ENCODE measurements at regions not wholly inside any gene's neighbourhood (a gene's known extent, or its start where the extent isn't known, plus 50 kb on each side); places are given as distances from the start of the nearest gene placed in this dataset.
"Not testable (repeated sequence)": the region's sequence is repeated elsewhere in the genome, so short reads cannot be mapped to it uniquely, and the experiment has no call there.

GRCh38 chr6:106728296-106728870, 99.0 kb downstream of the QRSL1 start:
- no peak for DNase-seq (ENCODE audit: extremely low read depth, low read depth, low spot score)

GRCh38 chr6:106727480-106728149, 98.2 kb downstream of the QRSL1 start:
- DNase-seq (ENCODE audit: extremely low read depth, low read depth, low spot score) = no peak

- no peak for DNase-seq (ENCODE audit: extremely low read depth, low read depth, low spot score)
Observed at GRCh38 chr6:106724848-106725247, 95.5 kb downstream of the QRSL1 start.

- no peak for DNase-seq (ENCODE audit: extremely low read depth, low read depth, low spot score)
Observed at GRCh38 chr6:106724337-106724736, 95.0 kb downstream of the QRSL1 start.

- not testable (repeated sequence) for DNase-seq (ENCODE audit: extremely low read depth, low read depth, low spot score)
Observed at GRCh38 chr6:106723419-106723818, 94.0 kb downstream of the QRSL1 start.

GRCh38 chr6:106721189-106721588, 91.8 kb downstream of the QRSL1 start:
- DNase-seq (ENCODE audit: extremely low read depth, low read depth, low spot score) = not testable (repeated sequence)
